Karpas-422 (cell line): ENCODE measurements at regions not wholly inside any gene's neighbourhood (a gene's known extent, or its start where the extent isn't known, plus 50 kb on each side); places are given as distances from the start of the nearest gene placed in this dataset.

ENCODE experiments used
- DNase-seq: peaks from one replicate; pipeline ENCODE4 v3.0.0-alpha.2; 2015
- H2AFZ ChIP-seq: fragments of 200-600 bp; sonication (generic); 2 replicates; pipeline ENCODE4 v1.6.1; 2014; ENCODE audit warnings: antibody characterized with exemption, low read length, mixed read lengths
- H3K27ac ChIP-seq: fragments of 200-600 bp; sonication (generic); 2 replicates; pipeline ENCODE4 v1.5.1; 2014; ENCODE audit warnings: mild to moderate bottlenecking, low read length, moderate library complexity
- H3K27me3 ChIP-seq: fragments of 200-600 bp; sonication (generic); 2 replicates; pipeline ENCODE4 v1.6.1; 2014; ENCODE audit warnings: low read length, mixed read lengths
- H3K36me3 ChIP-seq: fragments of 200-600 bp; sonication (generic); 2 replicates; pipeline ENCODE4 v1.6.1; 2014; ENCODE audit warnings: low read length, mixed read lengths; ENCODE audit not compliant: insufficient read depth
- H3K4me1 ChIP-seq: fragments of 200-600 bp; sonication (generic); 2 replicates; pipeline ENCODE4 v1.6.1; 2014; ENCODE audit warnings: mild to moderate bottlenecking, low read length, mixed read lengths
- H3K4me2 ChIP-seq: fragments of 200-600 bp; sonication (generic); 2 replicates; pipeline ENCODE4 v1.6.1; 2014; ENCODE audit warnings: low read length, low read depth, mild to moderate bottlenecking; ENCODE audit not compliant: poor library complexity, severe bottlenecking
- H3K4me3 ChIP-seq: fragments of 200-600 bp; sonication (generic); 2 replicates; pipeline ENCODE4 v1.5.1; 2014; ENCODE audit warnings: mild to moderate bottlenecking, antibody characterized with exemption, low read length, mixed read lengths
- H3K79me2 ChIP-seq: fragments of 200-600 bp; sonication (generic); 2 replicates; pipeline ENCODE4 v1.6.1; 2014; ENCODE audit warnings: mild to moderate bottlenecking, low read length, mixed read lengths
- H3K9ac ChIP-seq: fragments of 200-600 bp; sonication (generic); 2 replicates; pipeline ENCODE4 v1.6.0; 2014; ENCODE audit warnings: low read length
- H3K9me2 ChIP-seq: fragments of 200-600 bp; sonication (generic), shearing (Covaris generic); replicated peaks from 2 replicates; pipeline ENCODE4 v1.6.0; 2014; ENCODE audit warnings: mild to moderate bottlenecking, low read length, moderate library complexity; ENCODE audit not compliant: insufficient read depth
- H3K9me3 ChIP-seq: fragments of 300-700, 200-600 bp; sonication (generic); 2 replicates; pipeline ENCODE4 v1.6.1; 2014; ENCODE audit warnings: low read length, mixed read lengths
- H4K20me1 ChIP-seq: fragments of 200-600 bp; sonication (generic); 2 replicates; pipeline ENCODE4 v1.6.1; 2014; ENCODE audit warnings: mild to moderate bottlenecking, antibody characterized with exemption, low read length, low read depth; ENCODE audit not compliant: insufficient read depth

DNA sequence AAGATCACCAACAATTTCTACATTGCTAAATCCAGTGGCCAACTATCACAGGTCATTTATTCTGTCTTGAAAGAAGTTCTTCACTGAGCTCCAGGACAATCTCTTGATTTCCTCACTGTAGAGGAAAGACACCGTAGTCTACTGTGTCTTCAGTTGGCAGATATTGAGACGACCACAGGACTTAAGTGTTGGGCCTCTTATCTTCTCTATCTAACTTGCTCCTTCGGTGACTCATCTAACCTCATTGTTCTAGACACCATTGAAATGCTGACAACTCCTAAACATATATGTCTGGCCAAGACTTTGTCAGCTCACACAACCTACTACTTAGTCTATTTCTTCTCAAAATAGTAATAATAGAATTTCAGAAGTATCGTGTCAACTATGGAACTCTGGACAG lies 425.8 kb downstream of the ARAP2 start:
- Histone ChIP-seq H3K9ac (no peak overlapping the region), H3K27ac (no peak overlapping the region), H3K9me3 (peaks cover 11% of the 10 kb centered on the region), H3K9me2 (no peaks in the 10 kb centered on the region), H3K4me1 (no peaks in the 10 kb centered on the region), H3K79me2 (no peaks in the 10 kb centered on the region), H4K20me1 (no peaks in the 10 kb centered on the region), H2AFZ (no peak overlapping the region), H3K4me3 (no peak overlapping the region), H3K36me3 (no peaks in the 10 kb centered on the region), H3K27me3 (no peaks in the 10 kb centered on the region), H3K4me2 (no peak overlapping the region)
- no peak for DNase-seq

DNA sequence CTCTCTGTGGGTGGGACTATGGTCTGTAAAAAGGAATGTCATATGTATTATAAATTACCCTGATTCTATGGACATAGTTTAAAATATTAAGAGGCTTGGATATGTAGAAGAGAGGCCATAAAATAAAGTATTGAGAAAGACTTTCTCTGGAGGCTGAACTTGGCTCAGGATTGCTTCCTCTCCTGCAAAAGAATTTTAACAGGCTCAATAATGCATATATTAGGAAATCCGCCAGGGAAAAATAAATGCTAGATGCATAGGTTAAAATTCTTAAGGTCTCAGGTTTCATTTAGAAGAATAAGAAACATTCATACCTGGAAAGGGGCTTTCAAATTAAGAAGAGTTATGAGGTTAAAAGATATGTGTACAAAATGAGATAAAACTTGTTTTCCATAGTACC lies 424.3 kb downstream of the ARAP2 start:
- no peaks in the 10 kb centered on the region for H3K4me1 ChIP-seq
- no peak overlapping the region for H3K9ac ChIP-seq
- H3K79me2 ChIP-seq, result no peaks in the 10 kb centered on the region
- DNase-seq, result no peak
- no peak overlapping the region for H2AFZ ChIP-seq
- H3K36me3 ChIP-seq, result no peaks in the 10 kb centered on the region
- H3K9me2 ChIP-seq, result no peaks in the 10 kb centered on the region
- H4K20me1 ChIP-seq, result no peaks in the 10 kb centered on the region
- H3K27me3 ChIP-seq, result no peaks in the 10 kb centered on the region
- no peak overlapping the region for H3K4me2 ChIP-seq
- H3K4me3 ChIP-seq, result no peak overlapping the region
- H3K27ac ChIP-seq, result no peak overlapping the region
- peaks cover 11% of the 10 kb centered on the region for H3K9me3 ChIP-seq

DNA sequence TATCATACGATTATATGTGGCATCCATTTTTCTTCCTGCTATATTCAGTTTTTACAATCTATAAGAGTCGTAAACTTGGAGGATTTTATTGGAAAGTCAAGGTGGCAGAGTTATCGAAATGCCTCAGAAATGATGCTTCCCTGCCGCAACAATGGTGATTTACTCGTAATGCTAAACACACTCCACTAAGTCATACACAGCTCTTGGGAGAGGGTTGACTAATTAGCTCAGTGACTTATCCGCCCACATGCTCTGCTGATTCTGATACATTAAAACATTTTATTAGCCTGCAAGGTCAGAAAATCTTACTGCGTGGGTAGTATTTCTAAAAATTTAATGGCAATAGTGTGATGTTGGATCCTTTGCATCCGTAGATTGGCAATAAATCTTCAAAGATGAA lies 420.1 kb downstream of the ARAP2 start:
- no peaks in the 10 kb centered on the region for H3K27me3 ChIP-seq
- H3K79me2 ChIP-seq, result no peaks in the 10 kb centered on the region
- no peak overlapping the region for H2AFZ ChIP-seq
- H3K36me3 ChIP-seq, result no peaks in the 10 kb centered on the region
- no peaks in the 10 kb centered on the region for H3K4me1 ChIP-seq
- H3K27ac ChIP-seq, result no peak overlapping the region
- H4K20me1 ChIP-seq, result no peaks in the 10 kb centered on the region
- no peak overlapping the region for H3K4me3 ChIP-seq
- H3K4me2 ChIP-seq, result no peak overlapping the region
- H3K9me2 ChIP-seq, result no peaks in the 10 kb centered on the region
- H3K9me3 ChIP-seq, result peaks cover 8% of the 10 kb centered on the region
- no peak for DNase-seq
- H3K9ac ChIP-seq, result no peak overlapping the region

DNA sequence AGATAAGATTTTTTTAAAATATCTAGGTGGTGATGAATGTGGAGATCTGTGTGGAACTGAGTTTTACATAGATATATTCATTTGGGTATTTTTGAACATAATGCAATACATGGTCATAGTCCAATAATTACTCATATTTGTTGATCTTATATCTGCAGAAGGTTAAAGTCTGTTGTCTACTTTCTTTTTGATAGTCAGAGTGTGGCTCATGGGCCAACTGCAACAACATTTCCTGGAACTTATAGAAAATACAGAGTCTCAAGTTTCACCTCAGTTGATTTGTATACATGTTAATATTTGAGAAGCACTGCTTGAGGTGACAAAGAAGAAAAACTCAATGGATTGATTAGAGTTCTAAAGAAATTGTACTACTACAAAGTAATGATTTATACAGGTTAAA lies 408.4 kb downstream of the ARAP2 start:
- H3K4me2 ChIP-seq, result no peak overlapping the region
- no peak overlapping the region for H3K27ac ChIP-seq
- no peaks in the 10 kb centered on the region for H3K9me2 ChIP-seq
- no peaks in the 10 kb centered on the region for H4K20me1 ChIP-seq
- H3K79me2 ChIP-seq, result no peaks in the 10 kb centered on the region
- H3K9ac ChIP-seq, result no peak overlapping the region
- no peak overlapping the region for H2AFZ ChIP-seq
- H3K36me3 ChIP-seq, result no peaks in the 10 kb centered on the region
- no peaks in the 10 kb centered on the region for H3K4me1 ChIP-seq
- no peaks in the 10 kb centered on the region for H3K27me3 ChIP-seq
- peaks cover 26% of the 10 kb centered on the region for H3K9me3 ChIP-seq
- no peak overlapping the region for H3K4me3 ChIP-seq
- DNase-seq, result no peak

DNA sequence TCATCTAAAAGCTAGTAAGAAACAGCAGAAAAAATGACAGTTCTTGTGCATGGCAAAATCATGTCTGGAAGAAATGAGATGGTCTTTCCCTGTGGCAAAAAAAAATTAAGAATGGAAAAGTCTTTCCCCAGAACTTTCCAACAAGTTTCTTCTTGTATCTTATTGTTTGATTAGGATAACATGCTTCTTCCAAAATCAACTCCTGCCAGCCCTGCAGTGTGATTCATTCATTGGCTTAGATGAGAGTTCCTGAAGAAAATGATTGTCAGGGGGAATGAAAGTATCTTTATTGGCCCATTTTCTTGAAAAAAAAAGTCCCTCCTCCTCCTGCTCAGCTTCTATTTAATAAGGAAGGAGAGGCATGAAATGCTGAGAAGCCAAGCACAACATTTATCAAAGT lies 407.7 kb downstream of the ARAP2 start:
- Histone ChIP-seq H2AFZ (no peak overlapping the region), H3K36me3 (no peaks in the 10 kb centered on the region), H4K20me1 (no peaks in the 10 kb centered on the region), H3K9me3 (peaks cover 31% of the 10 kb centered on the region), H3K4me3 (no peak overlapping the region), H3K4me1 (no peaks in the 10 kb centered on the region), H3K27ac (no peak overlapping the region), H3K79me2 (no peaks in the 10 kb centered on the region), H3K9ac (no peak overlapping the region), H3K27me3 (no peaks in the 10 kb centered on the region), H3K9me2 (no peaks in the 10 kb centered on the region), H3K4me2 (no peak overlapping the region)
- DNase-seq, result no peak

DNA sequence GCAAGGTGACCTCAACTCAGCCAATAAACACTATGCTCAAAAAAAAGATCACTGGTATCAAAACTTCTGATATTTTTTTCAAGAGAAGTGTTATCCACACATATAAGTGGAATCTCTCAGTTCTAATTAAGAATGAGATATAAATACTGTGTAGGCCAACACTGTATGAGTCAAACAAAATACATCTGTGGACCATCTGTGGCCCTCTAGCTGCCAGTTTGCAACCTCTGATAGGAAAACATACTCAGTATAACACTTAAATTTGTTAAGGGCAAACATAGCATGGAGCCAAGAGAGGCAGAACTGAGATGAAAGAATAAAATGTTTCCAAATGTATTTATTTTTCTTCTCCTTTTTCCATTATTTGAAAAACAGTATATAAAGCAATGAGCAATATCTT lies 377.3 kb downstream of the ARAP2 start:
- Histone ChIP-seq H3K9me3 (peaks cover 19% of the 10 kb centered on the region), H3K27me3 (no peaks in the 10 kb centered on the region)

DNA sequence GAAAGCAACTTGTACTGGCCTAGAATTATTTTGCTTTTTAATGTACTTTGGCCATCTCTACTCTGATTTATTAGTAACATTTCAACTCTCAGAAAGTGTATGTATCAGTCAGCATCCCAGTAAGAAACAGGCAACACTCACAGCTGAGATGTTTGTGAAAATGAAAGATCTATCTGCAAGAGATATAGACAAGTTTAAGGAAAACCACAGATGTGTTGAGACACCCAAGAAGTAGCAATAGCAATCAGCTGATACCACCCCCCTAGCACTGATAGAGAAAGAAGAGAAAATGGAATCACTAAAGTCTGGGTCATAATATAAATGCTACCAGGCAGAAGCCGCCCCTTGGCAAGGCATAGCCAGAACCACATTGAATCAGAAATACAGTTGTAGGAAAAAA lies 372.0 kb downstream of the ARAP2 start:
- Histone ChIP-seq H3K79me2 (no peaks in the 10 kb centered on the region), H3K27me3 (no peaks in the 10 kb centered on the region)

More for the DNA sequence above, 377.3 kb downstream of the ARAP2 start:
- no peak overlapping the region for H3K27ac ChIP-seq
- H3K4me2 ChIP-seq, result no peak overlapping the region
- H3K79me2 ChIP-seq, result no peaks in the 10 kb centered on the region
- H3K4me3 ChIP-seq, result no peak overlapping the region
- H3K4me1 ChIP-seq, result no peaks in the 10 kb centered on the region
- no peaks in the 10 kb centered on the region for H3K9me2 ChIP-seq
- no peak for DNase-seq
- H3K36me3 ChIP-seq, result no peaks in the 10 kb centered on the region
- H2AFZ ChIP-seq, result no peak overlapping the region
- no peaks in the 10 kb centered on the region for H4K20me1 ChIP-seq
- H3K9ac ChIP-seq, result no peak overlapping the region

DNA sequence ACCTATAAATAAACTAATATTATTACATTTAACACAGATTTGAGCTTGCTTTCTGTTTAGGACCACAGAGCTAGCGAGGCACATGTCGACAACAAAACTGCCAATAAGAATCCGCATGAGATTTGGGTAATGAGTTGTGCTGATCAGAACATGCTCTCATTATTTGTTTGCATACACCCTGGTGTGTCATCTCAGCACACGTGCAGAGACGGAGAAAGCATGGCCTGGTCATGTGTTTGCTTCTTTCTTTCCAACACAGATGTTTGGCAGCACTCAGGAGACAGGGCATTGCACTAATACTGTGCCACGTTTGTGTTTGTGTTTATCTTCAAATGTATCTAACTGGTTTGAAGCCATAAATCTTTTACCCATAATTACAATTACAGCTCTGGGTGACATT lies 364.8 kb downstream of the ARAP2 start:
- Histone ChIP-seq H3K9me3 (peaks cover 18% of the 10 kb centered on the region), H2AFZ (no peak overlapping the region), H4K20me1 (no peaks in the 10 kb centered on the region), H3K36me3 (no peaks in the 10 kb centered on the region), H3K4me1 (no peaks in the 10 kb centered on the region), H3K27me3 (no peaks in the 10 kb centered on the region), H3K4me3 (no peak overlapping the region), H3K79me2 (no peaks in the 10 kb centered on the region), H3K27ac (no peak overlapping the region), H3K4me2 (no peak overlapping the region), H3K9me2 (no peaks in the 10 kb centered on the region), H3K9ac (no peak overlapping the region)
- DNase-seq, result no peak

More for the DNA sequence above, 372.0 kb downstream of the ARAP2 start:
- no peak overlapping the region for H2AFZ ChIP-seq
- H3K4me1 ChIP-seq, result no peaks in the 10 kb centered on the region
- H3K36me3 ChIP-seq, result no peaks in the 10 kb centered on the region
- no peak for DNase-seq
- no peak overlapping the region for H3K4me3 ChIP-seq
- H3K9ac ChIP-seq, result no peak overlapping the region
- H3K9me3 ChIP-seq, result peaks cover 15% of the 10 kb centered on the region; the same call in 1 of the 2 replicates
- H3K27ac ChIP-seq, result no peak overlapping the region
- H3K9me2 ChIP-seq, result no peaks in the 10 kb centered on the region
- no peak overlapping the region for H3K4me2 ChIP-seq
- H4K20me1 ChIP-seq, result no peaks in the 10 kb centered on the region

DNA sequence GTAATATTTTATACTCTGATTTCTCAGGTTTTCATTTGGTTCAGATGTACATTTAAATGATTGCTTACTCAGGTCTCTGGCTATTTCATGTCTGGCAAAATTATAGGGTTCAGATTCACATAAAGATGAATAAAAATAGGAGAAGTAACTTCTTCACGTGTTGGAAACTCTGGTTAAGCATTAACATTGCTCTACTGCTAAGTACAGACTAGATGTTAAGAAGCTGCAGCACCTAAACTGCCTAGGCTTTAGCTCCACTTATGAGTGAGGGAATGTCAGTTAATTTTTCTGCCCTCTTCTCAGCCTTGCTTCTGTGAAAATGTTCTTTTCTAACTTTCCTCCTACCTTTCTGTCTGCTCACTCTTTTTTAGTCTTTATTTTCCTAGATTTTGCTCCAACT lies 361.2 kb downstream of the ARAP2 start:
- no peaks in the 10 kb centered on the region for H3K4me1 ChIP-seq

More for the DNA sequence above, 361.2 kb downstream of the ARAP2 start:
- no peak for DNase-seq
- Histone ChIP-seq H3K27me3 (no peaks in the 10 kb centered on the region), H4K20me1 (no peaks in the 10 kb centered on the region), H3K36me3 (no peaks in the 10 kb centered on the region), H3K9me3 (peaks cover 12% of the 10 kb centered on the region), H2AFZ (no peak overlapping the region), H3K9me2 (no peaks in the 10 kb centered on the region), H3K9ac (no peak overlapping the region), H3K4me2 (no peak overlapping the region), H3K27ac (no peak overlapping the region), H3K4me3 (no peak overlapping the region), H3K79me2 (no peaks in the 10 kb centered on the region)
